ENCODE measurements at regions not wholly inside any gene's neighbourhood (a gene's known extent, or its start where the extent isn't known, plus 50 kb on each side); places are given as distances from the start of the nearest gene placed in this dataset.

DNA sequence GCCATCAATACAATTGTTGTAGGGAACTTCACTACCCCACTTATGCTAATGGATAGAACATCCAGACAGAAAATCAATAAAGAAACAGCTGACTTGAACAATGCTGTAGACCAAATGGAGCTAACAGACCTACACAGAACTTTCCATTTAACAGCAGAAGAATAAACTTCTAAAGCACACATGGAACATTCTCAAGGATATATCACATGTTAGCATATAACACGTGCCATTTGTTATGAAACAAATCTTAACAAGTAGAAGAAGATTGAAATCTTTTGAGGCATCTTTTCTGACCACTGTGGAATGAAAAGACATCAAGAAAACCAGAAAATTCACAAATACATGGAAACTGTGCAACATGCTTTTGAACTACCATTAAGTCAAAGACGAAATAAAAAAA lies 62.5 kb upstream of the RNU6-8 start:
- H3K4me3 ChIP-seq (ENCODE audit: low read depth, low read length) = no peak overlapping the region
- TF ChIP-seq, protein P1, sequence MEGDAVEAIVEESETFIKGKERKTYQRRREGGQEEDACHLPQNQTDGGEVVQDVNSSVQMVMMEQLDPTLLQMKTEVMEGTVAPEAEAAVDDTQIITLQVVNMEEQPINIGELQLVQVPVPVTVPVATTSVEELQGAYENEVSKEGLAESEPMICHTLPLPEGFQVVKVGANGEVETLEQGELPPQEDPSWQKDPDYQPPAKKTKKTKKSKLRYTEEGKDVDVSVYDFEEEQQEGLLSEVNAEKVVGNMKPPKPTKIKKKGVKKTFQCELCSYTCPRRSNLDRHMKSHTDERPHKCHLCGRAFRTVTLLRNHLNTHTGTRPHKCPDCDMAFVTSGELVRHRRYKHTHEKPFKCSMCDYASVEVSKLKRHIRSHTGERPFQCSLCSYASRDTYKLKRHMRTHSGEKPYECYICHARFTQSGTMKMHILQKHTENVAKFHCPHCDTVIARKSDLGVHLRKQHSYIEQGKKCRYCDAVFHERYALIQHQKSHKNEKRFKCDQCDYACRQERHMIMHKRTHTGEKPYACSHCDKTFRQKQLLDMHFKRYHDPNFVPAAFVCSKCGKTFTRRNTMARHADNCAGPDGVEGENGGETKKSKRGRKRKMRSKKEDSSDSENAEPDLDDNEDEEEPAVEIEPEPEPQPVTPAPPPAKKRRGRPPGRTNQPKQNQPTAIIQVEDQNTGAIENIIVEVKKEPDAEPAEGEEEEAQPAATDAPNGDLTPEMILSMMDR (IDR thresholded peaks at IDR 0.05; ENCODE audit: borderline replicate concordance, insufficient read depth, low read depth, low read length) = no peak

DNA sequence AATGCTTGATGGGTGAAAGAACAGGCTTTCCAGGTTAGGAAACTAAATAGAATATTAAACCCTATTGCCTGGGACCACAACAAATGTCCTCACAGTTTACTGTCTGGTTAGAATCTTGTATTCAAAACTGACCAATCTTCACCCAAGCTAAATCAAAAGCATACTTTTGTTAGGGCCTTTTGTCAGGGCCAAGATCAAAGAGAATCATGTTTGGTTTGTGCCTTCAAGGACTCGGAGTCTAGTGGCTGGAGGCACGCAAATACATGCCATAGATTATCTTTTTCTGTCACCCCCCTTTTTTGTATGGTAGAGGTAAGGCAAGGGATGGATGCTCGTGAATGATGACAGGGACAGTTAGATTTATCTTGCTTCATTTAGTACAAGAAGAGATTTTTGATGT lies 51.1 kb upstream of the AKAP6 start:
- H3K4me3 ChIP-seq (ENCODE audit: low read depth, low read length) = no peak overlapping the region
- TF ChIP-seq, protein P1 (IDR thresholded peaks at IDR 0.05; ENCODE audit: borderline replicate concordance, insufficient read depth, low read depth, low read length) = no peak
